DMS53 treated with DMSO at 0.1 percent for 48 hours (cell line): ENCODE measurements at regions not wholly inside any gene's neighbourhood (a gene's known extent, or its start where the extent isn't known, plus 50 kb on each side); places are given as distances from the start of the nearest gene placed in this dataset.

ENCODE experiments used
- DNase-seq: peaks from one replicate; lab custom pipeline; 2025; ENCODE audit not compliant: unreplicated experiment; lab: John Stamatoyannopoulos, UW

DNA sequence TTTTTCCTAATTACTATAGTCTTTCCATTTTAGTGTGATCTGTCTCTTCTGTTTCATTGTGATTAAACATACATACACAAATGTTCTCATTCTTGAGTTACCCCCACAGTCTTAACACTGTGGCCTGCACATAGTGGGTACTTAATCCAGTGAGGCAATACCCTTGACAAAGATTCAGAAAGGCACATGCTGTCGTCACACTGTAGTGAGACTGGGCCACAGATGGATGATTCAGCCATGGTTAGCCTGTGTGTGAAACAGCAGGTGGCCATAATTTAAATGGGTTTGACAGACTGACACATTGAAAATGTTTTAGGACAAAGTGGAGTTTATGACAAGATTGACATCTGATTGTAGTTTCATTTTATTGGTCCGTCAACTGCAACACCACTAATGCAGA, 313.1 kb downstream of the C11orf87 start:
- no peak for DNase-seq

DNA sequence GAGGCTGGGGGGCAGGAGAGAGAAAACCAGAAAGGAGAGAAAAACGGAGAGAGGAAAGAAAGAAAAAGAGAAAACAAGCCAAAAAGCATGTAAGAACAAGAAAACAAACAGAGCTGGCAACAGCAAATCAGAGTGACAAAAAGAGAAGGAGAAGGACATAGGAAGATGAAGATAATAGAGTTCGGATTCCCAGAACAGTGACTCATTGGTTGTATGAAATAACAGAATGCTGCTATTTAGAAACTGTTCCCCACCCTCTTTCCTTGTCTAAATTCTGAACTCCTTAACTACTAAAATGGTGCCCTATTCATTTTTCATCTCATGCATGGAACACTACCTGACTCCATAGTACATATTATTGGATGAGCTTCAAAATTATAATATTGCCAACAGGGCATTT, 317.4 kb downstream of the C11orf87 start:
- no peak for DNase-seq

DNA sequence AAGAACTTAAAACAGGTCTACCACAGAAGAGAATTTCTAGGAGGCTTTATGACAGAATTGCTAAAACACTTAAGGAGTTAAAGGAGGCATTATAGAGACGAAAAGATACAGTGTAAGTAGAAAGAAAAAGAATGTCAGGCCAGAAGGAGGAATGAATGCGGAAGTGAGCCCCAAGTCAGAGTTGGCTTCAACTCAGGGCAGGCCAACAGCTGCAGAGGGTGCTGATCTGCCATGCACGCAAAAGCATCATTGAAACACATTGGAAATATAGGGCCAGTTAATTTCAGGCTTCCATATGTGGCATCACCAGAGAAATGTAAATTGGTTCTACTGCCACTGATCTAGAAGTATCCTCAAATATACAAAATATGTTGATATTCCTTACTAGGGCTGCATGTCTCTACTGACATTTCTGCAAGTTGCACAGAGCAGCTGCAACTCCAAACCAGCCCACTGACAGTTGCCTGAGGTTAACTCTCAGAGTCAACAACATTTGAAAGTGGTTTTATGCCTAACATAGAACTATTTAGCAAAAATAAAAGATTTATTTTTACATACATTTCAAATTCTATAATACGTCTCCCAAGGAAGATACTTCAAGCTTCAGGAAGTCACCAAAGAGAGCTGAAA, 324.1 kb downstream of the C11orf87 start:
- DNase-seq = no peak

DNA sequence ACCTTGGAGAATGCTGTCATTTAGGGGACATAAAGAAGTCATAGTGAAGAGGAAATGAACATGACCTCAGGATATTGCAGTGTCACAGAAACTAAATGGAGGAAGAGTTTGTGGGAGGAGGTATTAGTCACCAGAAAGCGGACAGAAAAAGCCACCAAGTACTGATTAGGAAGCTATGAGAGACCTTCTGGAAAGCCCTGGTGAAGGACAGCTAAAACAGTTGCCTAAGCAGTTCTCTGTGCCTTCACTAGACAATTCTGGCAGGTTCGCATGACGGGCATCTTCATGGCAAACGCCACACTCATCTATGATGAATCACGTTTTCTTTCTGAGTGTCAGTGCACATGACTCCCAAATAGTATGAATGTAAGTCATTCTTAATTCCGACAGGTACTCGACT, 325.8 kb downstream of the C11orf87 start:
- no peak for DNase-seq

DNA sequence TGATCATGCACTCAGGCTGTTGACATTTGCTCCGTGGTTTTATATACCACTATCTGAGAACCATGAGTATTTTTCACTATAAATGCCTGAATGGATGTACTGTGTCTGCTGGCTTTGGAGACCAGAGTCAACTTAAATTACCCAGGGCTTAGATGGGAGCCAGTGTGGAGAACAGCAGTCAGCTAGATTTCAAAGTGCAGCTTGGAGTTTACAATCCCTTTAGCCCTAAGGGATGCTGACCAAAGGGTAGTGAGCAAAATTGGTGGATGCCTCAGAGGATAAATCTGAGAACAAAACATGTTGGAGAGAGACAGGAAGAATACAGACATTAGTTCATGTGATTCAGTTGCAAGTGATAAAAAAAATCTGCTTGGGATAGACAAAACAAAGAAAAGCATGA, 327.5 kb downstream of the C11orf87 start:
- no peak for DNase-seq

DNA sequence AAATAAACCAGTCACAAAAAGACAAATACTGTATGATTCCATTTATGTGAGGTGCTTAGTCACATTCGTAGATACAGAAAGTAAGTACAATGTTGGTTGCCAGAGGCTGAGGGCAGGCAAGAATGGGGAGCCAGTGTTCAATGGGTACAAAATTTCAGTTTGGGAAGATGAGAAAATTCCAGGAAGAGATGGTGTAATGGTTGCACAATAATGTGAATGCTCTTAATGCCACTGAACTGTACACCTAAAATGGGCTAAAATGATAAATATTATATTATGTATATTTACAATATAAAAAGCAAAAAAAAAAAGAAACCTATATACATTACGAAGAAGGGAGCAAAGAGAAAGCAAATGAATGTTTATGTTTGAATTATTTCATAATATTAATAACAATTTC, 329.0 kb downstream of the C11orf87 start:
- DNase-seq = no peak

DNA sequence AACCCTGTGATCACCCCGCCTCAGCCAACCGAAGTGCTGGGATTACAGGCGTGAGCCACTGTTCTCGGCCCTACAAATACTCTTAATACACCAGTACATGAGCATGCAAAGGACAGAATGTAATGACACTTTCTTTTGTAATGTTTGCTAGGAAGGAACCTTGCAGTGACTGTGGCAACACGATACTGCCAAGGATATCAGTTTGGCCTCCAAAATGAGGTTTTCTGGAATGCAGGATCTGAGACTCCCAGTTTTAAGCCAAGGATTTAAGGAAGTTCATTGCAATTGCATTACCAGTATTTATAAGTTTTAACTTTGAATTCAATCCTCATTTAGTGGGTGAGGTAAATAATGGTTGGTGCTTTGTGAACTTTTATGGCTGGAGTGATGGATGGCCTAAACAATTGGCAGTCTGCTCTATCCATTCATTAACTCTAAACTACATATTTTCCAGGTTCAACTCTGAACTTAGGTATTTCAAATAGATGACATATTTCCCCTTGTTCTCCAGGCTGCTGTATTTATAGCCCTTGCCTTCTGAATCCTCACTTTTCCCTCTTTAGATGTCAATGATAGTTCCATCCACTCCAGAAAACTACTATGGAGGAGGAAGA, 330.3 kb downstream of the C11orf87 start:
- no peak for DNase-seq

DNA sequence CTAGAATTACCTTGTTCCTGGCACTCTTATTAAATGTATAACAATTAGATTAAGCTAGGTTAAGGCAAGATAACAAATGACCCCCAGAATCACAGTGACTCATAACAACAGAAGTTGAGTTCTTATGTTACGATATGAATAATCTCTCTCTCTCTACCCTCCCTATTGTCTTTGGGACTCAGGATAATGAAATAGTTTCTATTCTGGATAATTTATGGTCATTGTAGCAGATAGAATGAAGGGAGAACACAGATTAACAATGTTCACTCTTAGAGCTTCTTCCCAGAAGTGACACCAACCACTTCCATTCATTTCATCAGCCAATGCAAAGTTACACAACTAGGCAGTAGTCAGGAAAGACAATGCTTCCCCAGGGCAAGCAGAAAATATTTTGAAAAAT, 334.5 kb downstream of the C11orf87 start:
- no peak for DNase-seq

DNA sequence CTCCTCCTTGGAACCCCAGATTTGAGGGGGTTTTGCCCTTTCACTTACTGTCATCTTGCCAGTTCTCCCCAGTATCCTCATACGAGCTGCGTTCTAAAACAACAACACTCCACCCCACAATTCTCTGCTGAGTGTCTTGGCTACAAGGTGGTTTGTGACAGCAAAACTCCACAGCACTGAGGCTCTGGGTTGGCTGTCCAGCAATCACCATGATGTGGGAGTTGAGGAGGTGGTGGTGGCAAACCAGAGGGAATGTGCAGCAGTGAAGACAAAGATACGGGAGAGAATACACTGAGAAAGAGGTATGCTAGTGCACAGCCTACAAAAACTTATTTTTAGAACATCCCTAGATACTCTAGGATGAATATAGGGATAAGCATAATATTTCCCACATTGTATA, 335.0 kb downstream of the C11orf87 start:
- no peak for DNase-seq

DNA sequence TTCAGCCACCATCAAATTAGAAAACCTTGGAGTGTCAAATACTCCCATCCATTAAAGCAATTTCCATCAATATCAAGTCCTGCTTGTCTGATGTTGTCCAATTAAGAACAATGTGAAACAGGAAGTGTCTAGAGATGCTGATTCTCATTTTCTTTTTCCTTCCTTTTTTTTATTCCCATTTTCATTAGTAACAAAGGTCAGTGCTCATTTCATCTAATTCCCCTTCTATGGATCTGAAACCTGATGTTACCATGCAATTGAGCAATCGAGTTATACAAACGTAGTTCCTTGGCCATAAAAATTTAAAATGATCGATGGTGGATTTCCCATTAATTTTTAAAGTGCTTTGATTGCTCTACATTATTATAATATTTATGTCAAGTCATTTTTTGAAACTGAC, 330.6 kb upstream of the ZC3H12C start:
- DNase-seq = no peak

DNA sequence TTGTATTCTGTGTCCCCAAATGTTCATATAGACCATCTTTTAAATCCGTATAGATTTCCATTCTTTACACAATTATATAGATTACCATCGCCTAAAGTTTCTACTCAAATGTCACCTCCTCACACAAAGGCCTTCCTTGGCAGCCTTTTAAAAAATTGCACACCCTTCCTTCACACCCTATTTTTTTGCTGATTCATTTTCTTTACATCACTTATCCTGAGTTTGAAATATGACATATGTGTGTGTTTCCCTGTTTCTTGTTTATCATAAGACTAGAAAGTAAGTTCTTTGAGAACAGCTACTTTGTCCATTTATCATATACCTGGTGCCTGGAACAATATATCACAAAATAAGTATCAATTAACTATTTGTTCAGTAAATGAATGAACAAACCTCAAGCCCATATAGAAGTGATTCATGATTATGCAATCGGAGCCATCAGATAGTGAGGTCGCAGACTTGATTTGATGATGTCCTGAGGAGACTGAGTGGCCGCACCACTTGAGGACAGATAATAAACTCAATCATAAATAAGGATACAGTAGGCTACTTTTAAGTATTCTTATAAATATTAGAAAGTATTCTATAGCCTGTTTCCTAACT, 327.4 kb upstream of the ZC3H12C start:
- no peak for DNase-seq

DNA sequence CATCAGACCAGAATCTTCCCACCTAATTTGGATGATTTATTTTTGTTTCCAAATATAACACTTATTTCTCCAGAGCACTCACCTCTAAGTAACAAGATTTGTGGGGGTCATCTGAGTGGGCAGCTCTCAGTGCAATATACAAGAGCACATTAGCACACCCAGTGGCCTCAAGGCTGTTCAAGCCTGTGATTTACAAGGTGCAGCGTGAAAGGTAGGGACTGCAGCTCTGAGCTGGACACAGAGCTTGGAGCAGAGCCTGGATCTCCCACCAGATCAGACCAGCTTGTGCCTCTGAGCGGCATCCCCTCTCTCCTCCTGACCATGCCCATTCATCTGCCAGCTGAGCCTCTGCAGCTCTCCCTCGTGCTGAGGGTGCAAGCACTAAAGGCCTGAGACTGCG, 323.3 kb upstream of the ZC3H12C start:
- DNase-seq = no peak

DNA sequence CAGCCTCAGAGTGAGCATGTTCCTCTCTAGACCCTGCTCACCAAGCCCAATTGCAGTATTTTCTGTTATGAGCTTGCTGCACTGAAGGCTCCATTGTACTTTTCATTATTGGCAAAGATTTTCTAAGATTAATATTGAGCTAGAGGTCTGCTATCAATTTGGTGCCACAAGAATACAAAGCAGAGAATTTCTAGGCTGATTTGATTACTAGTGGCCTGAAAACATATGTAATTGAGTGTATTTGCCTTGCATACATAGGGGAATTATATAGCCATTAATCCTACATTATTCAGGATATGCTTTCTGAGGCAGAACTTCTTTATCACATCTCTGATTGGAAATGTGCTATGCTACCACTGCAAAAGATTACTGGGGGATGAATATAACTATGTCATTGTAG, 322.9 kb upstream of the ZC3H12C start:
- DNase-seq = no peak

DNA sequence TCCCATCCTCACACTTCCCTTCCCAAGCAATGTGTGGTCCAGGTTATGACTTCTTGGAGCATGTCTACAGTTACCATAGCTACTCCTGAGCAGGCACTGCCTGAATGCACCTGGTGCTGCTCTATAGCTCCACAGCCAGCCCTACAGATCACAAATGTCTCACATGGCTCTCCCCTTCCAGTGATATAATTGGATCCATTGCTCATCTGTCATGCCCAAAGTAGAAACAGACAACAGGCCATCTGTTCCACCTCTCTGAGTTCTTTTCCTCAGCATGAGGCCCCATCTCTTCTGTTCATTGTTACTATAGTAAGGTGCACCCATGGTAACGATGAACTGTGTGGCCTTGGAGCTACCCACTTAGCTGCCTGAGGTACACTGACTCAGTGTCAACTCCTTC, 320.3 kb upstream of the ZC3H12C start:
- peak; percentile 23 for DNase-seq

DNA sequence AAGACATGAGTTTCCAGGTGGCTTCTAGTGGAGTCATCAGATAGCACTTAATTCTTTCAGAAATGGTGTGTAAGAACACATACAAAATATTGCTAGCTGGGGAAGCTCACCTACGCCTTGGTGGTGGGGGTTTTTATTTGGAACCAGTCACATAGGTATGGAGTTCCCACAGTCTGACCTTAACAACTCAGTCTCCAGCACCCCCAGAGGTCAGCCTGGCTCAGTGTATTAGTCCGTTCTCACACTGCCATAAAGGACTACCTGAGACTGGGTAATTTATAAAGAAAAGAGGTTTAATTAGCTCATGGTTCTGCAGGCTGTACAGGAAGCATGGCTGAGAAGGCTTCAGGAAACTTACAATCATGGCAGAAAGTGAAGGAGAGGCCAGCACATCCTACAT, 317.5 kb upstream of the ZC3H12C start:
- DNase-seq = no peak

DNA sequence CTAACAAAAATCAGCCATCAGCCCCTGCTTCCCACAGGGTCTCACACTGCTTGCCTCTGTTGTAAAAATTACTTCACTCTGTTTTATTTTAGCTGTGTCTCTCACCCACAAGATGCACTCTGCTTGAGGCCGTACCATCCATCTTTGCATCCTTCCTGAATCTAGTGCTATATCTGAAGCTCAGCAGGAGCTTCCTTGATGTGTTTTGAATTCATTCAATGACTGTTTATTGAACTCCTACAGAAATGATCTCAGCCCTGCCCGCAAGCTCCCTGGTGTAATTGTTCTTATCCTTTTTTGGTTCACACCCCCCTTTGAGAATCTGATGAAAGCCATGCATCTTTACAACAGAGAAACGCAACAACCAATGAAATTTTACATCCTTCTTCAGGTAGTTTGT, 310.2 kb upstream of the ZC3H12C start:
- DNase-seq = no peak

DNA sequence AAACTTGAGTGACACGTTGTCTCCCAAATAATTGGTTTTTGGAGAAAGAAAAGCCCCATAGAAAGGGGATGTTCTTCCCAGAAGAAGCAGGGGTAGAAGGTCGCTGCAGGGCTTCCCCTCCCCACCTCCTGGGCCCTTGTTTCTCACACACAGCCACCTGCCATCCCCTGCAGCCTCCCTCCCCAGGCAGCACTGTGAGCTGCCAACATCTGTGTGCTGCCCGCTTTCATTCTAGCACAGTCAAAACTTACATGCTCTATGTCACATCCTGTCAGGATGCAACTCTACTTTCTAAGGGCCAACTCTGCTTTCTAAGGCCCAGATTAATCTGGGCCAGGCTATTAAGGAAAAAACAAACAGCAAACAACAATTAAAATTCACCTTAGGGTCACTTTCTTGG, 309.4 kb upstream of the ZC3H12C start:
- DNase-seq = no peak

DNA sequence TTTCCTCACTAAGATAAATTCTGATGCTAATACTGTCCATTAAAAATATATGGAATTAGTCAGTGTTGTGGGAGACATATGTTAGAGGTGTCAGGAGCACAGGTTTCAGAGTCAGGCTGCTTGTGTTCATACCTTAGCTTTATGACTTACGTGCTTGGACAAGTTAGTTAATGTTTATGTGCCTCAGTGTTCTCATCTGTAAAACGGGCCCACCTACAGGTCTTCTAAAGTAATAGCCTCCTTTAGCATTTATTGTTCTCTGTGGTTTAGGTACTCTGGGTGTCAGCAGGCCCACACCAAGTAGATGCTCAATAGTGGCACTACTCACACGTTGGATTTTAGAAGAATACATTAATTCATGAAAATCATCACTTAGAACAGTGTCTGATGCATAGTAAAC, 308.7 kb upstream of the ZC3H12C start:
- DNase-seq = no peak

DNA sequence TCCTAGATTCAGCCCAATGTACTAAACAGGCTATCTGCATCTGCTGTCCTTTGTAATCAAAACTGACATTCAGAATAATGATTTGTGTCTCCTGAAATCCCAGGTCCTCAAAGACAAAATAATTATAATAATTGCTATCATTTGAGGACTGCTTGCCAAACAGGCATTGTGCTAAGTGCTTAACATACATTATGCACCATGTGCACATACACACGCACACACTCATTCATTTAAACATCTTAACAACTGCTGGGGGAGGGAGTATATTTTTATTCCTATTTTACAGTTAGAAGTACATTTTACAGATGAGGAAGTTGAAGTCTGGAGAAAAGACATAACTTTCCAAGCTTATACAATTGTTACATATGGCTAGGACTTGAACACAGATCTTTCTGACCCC, 308.0 kb upstream of the ZC3H12C start:
- DNase-seq = no peak

DNA sequence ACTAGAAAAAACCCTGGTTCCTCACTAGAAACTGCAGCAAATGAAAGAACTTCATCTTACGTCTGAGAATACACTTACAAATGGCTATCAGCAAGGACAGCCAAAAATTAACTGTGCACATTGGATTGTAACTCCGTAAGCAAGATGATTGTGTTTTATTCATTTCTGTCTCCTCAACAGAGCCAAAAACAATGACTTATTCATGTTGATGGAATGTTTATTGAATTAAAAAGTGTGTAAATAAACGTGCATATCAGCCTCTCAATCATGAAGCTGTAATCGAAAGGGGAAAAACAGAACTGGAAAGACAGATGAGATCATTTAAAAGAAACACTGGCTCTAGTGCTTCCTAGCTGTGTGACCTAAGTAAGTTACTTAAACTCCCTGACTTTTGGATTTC, 307.5 kb upstream of the ZC3H12C start:
- no peak for DNase-seq

DNA sequence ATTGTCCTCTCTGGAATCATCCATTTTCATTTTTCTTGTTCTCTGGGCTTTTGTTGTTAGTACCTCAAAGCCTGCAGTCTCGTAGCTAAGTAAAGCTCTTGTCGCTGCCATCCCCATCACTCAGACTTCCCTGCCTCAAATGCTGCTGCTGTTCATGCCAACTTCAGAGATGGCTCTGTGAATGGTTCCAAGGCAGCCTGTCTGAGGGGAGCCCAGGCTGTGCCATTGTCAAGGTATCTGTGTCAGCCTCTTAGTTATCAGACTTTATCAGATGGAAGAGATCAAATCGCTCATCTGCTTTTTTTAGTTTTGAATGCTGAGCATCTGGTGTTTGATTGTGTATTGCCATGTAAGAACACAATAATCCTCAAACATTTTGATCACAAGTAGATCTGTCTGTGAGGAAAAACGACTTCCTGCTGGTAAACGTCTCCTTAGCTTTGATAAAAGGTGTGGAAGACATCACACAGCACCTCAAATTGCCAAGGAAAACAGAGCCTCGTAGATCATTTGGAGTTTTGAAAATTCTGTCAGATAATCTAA, 304.2 kb upstream of the ZC3H12C start:
- no peak for DNase-seq

DNA sequence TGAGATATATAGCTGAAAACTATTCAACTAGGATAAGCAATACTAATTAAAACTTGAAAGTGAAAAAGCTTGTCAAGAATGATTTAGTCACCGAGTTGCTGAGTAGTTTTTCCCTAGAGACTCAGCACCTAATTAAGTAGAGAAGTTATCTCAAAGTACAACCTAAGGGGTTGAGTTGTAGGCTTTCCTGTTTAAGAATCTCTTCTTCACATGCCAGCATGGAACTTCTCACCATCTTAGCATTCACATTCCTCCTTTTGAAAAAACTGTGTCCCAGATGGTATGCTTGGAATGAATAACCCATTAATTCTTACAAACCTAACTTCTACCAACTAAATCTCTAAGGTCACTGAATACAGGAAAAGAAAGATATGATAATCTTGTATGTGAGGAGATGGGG, 303.3 kb upstream of the ZC3H12C start:
- DNase-seq = no peak

DNA sequence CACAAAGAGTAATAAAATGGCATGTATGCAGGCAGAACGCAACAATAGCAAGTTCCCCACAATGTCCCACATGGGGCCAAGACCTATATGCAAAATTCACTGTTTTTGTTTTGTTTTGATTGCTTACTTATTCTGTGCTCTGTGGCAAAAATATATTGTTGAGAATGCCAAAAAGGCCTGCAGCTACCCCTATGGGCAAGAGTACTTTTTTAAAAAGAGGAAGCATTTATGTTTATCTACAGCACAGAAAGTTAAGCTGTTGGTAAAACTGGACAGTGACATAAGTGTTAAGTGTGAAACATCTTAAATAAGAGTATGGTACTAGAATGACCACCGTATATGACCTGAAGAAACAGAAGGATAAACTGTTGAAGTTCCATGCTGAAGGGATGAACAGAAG, 301.9 kb upstream of the ZC3H12C start:
- no peak for DNase-seq
